ENCODE measurements at regions not wholly inside any gene's neighbourhood (a gene's known extent, or its start where the extent isn't known, plus 50 kb on each side); places are given as distances from the start of the nearest gene placed in this dataset.

DNA sequence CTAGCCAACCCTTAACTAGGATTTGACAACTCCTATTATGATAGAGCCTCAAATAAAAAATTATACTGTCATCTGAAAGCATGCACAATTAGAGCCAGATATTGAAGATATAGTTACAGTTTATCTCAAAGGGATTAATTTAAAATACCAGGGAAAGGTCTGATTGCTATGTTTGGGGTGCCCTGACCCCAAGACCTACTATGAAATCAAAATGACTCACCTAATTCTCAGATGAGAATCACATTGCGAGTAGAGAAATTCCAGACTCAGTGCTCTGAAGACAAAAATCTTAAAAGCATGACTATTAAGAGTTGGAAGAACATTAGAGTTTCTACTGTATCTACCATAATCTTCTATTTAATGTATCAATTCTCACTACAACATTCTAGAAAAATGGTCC lies 297.1 kb downstream of the AHR start:
- Histone ChIP-seq H3K27me3 (ENCODE audit: control insufficient read depth, insufficient read depth, low read length) (no peaks in the 10 kb centered on the region), H3K9me3 (ENCODE audit: control insufficient read depth, insufficient read depth, low read depth, low read length) (no peaks in the 10 kb centered on the region), H3K4me1 (ENCODE audit: control insufficient read depth, insufficient read depth, low read length) (peaks cover under 1% of the 10 kb centered on the region; the same call in 1 of the 2 replicates), H3K36me3 (ENCODE audit: control insufficient read depth, insufficient read depth, low read length) (no peaks in the 10 kb centered on the region), H3K4me3 (ENCODE audit: low read depth in 2 of 2, low read length in 2 of 2) (no peak overlapping the region), H3K27ac (ENCODE audit: low read length) (no peak overlapping the region)
- ATAC-seq (no peak), DNase-seq (ENCODE audit: low read depth, low spot score) (no peak)
- ChIA-PET POLR2A (no interaction called here), CTCF (no interaction called here)
- intact Hi-C loops (cut with micrococcal nuclease; ENCODE audit: unreplicated experiment) = no loop called here
- TF ChIP-seq TCF7L2 (IDR thresholded peaks at IDR 0.05; ENCODE audit: low read depth, low read length) (no peak), CTCF (IDR thresholded peaks at IDR 0.05) (no peak), REST (IDR thresholded peaks at IDR 0.05; ENCODE audit: insufficient read depth in 1 of 2, low read depth in 2 of 2, low read length in 1 of 2) (no peak), SIN3A (IDR thresholded peaks at IDR 0.05; ENCODE audit: borderline replicate concordance, insufficient read depth, low read depth, low read length) (no peak), POLR2AphosphoS5 (IDR thresholded peaks at IDR 0.05; ENCODE audit: low read depth, low read length) (no peak)
- in situ Hi-C loops (cut with HindIII; ENCODE audit: low pct_unique_long_range_greater_than_20kb, low sequenced_read_pairs) = no loop called here
- no TSS peak for BruUV-seq (replicated peaks)

DNA sequence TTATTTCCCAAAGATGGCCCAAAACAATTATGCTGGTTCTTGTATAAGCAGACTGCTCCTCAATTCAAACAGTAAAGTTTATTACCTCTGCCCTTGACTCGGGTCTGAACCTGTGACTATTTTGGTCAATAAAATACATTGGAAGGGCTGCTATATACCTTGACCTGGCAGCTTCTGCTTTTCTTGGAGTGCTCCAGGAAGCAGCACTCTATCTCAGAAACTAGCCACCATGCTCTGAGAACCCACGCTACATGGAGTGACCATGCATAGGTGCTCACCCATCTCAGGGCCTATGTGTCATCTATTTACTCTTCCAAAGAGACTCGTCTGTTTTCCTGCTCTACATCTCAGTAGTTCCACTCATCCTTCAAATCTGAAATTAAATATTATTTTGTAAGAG lies 299.9 kb downstream of the AHR start:
- no peaks in the 10 kb centered on the region for H3K36me3 ChIP-seq (ENCODE audit: control insufficient read depth, insufficient read depth, low read length)
- peak overlapping the region; percentile 65; the same call in 1 of the 2 replicates for H3K27ac ChIP-seq (ENCODE audit: low read length)
- no peak overlapping the region for H3K4me3 ChIP-seq (ENCODE audit: low read depth in 2 of 2, low read length in 2 of 2)
- H3K9me3 ChIP-seq (ENCODE audit: control insufficient read depth, insufficient read depth, low read depth, low read length) = no peaks in the 10 kb centered on the region
- in situ Hi-C loops (cut with HindIII; ENCODE audit: low pct_unique_long_range_greater_than_20kb, low sequenced_read_pairs) = no loop called here
- no TSS peak for BruUV-seq (replicated peaks)
- no peak for TF ChIP-seq REST (IDR thresholded peaks at IDR 0.05; ENCODE audit: insufficient read depth in 1 of 2, low read depth in 2 of 2, low read length in 1 of 2)
- no peak for ATAC-seq
- intact Hi-C loops (cut with micrococcal nuclease; ENCODE audit: unreplicated experiment) = no loop called here
- H3K27me3 ChIP-seq (ENCODE audit: control insufficient read depth, insufficient read depth, low read length) = no peaks in the 10 kb centered on the region
- ChIA-PET CTCF (no interaction called here), POLR2A (no interaction called here)
- DNase-seq (ENCODE audit: low read depth, low spot score) = no peak
- H3K4me1 ChIP-seq (ENCODE audit: control insufficient read depth, insufficient read depth, low read length) = peaks cover 4% of the 10 kb centered on the region; the same call in 1 of the 2 replicates
